HCT116 (cell line): ENCODE measurements at regions not wholly inside any gene's neighbourhood (a gene's known extent, or its start where the extent isn't known, plus 50 kb on each side); places are given as distances from the start of the nearest gene placed in this dataset.

Experiments used
- ATAC-seq: fragments of 200-7000 bp; cut with Tn5 transposase; 2 replicates; pipeline ENCODE4 v1.9.1; 2020; ENCODE audit warnings: mild to moderate bottlenecking, moderate library complexity
- BruUV-seq: library from RNA; stranded (reverse); fragments of 400-500 nt; replicated peaks from 2 replicates; lab custom pipeline; 2021; lab: Mats Ljungman, UMichigan
- CTCF ChIA-PET: fragments of 300-600 bp; sonication (Branson Sonifier 250); formaldehyde crosslinking; loops from one replicate; lab custom pipeline; 2021; ENCODE audit warnings: antibody characterized with exemption; lab: Charles Lee
- POLR2A ChIA-PET: fragments of 300-600, 350-600 bp; sonication (Branson Sonifier 250); formaldehyde crosslinking; loops from one replicate; lab custom pipeline; 2021; ENCODE audit warnings: antibody characterized with exemption; lab: Charles Lee
- RAD21 ChIA-PET, 2 experiments: fragments of 300-600 bp; sonication (Branson Sonifier 250); formaldehyde crosslinking; loops; one replicate each; lab custom pipeline; 2023; ENCODE audit warnings: low total read pairs in 2 of 2; ENCODE audit not compliant: uncharacterized antibody in 2 of 2, unreplicated experiment in 2 of 2, low non-redundant PET in 1 of 2; lab: Charles Lee
- DNase-seq: peaks from one replicate; pipeline ENCODE4 v3.0.0-alpha.2; 2010; ENCODE audit warnings: low read depth, low spot score
- H2AFZ ChIP-seq: fragments of 200-600 bp; shearing (Covaris generic), sonication (generic); 2 replicates; pipeline ENCODE4 v1.6.1; 2017; ENCODE audit warnings: low read depth, mixed run types, mixed read lengths, antibody characterized with exemption, low read length; ENCODE audit not compliant: poor library complexity, severe bottlenecking
- H3K27ac ChIP-seq: 2 replicates; pipeline ENCODE4 v1.5.1; 2012; ENCODE audit warnings: low read depth, low read length
- H3K27me3 ChIP-seq: fragments of 200-600 bp; sonication (generic); 2 replicates; pipeline ENCODE4 v1.6.1; 2016; ENCODE audit warnings: mixed run types, low read length, mixed read lengths; ENCODE audit not compliant: insufficient read depth
- H3K36me3 ChIP-seq, 2 experiments: fragments of 200-500 bp in 1 of 2; fragments of 200-600 bp in 1 of 2; sonication (Bioruptor generic) in 1 of 2; sonication (generic) in 1 of 2; 2 replicates each; pipeline versions ENCODE4 v1.5.1 to v1.6.1; 2014 to 2016; ENCODE audit warnings: low read length in 2 of 2, inconsistent platforms in 1 of 2, mixed read lengths in 1 of 2, mixed run types in 1 of 2; ENCODE audit not compliant: insufficient read depth in 2 of 2, control insufficient read depth in 1 of 2
- H3K4me1 ChIP-seq, 2 experiments: fragments of 200-600 bp in 1 of 2; sonication (generic) in 1 of 2; 2 replicates each; pipeline versions ENCODE4 v1.5.1 to v1.6.1; 2012 to 2017; ENCODE audit warnings: low read length in 2 of 2, inconsistent platforms in 1 of 2, mild to moderate bottlenecking in 1 of 2, mixed read lengths in 1 of 2, mixed run types in 1 of 2, moderate library complexity in 1 of 2; ENCODE audit not compliant: insufficient read depth in 2 of 2, control insufficient read depth in 1 of 2
- H3K4me2 ChIP-seq: fragments of 200-600 bp; sonication (generic); 2 replicates; pipeline ENCODE4 v1.6.1; 2017; ENCODE audit warnings: mixed run types, low read length, mixed read lengths
- H3K4me3 ChIP-seq, 2 experiments: fragments of 200-600 bp in 1 of 2; sonication (generic) in 1 of 2; replicated peaks in 1 of 2; 2 replicates each; pipeline ENCODE4 v1.5.1; 2011 to 2016; ENCODE audit warnings: low read length in 2 of 2, control low read depth in 1 of 2, low read depth in 1 of 2, mild to moderate bottlenecking in 1 of 2, mixed read lengths in 1 of 2, mixed run types in 1 of 2
- H3K79me2 ChIP-seq: fragments of 200-600 bp; sonication (generic); 2 replicates; pipeline ENCODE4 v1.6.1; 2017; ENCODE audit warnings: mild to moderate bottlenecking, mixed run types, low read length, moderate library complexity, mixed read lengths; ENCODE audit not compliant: insufficient read depth
- H3K9ac ChIP-seq: fragments of 200-600 bp; sonication (generic); 2 replicates; pipeline ENCODE4 v1.6.1; 2016; ENCODE audit warnings: low read length, mixed read lengths
- H3K9me2 ChIP-seq: fragments of 200-600 bp; sonication (generic), shearing (Covaris generic); 2 replicates; pipeline ENCODE4 v1.6.1; 2017; ENCODE audit warnings: mixed run types, mild to moderate bottlenecking, moderate library complexity; ENCODE audit not compliant: insufficient read depth
- H3K9me3 ChIP-seq, 2 experiments: fragments of 200-500 bp in 1 of 2; fragments of 200-600 bp in 1 of 2; sonication (Bioruptor generic) in 1 of 2; sonication (generic) in 1 of 2; 2 replicates each; pipeline ENCODE4 v1.6.1; 2014 to 2017; ENCODE audit warnings: low read length in 2 of 2, mixed read lengths in 2 of 2, inconsistent platforms in 1 of 2, low read depth in 1 of 2, mild to moderate bottlenecking in 1 of 2, mixed run types in 1 of 2, moderate library complexity in 1 of 2; ENCODE audit not compliant: control insufficient read depth in 1 of 2, insufficient read depth in 1 of 2
- H4K20me1 ChIP-seq: fragments of 200-600 bp; sonication (generic), shearing (Covaris generic); 2 replicates; pipeline ENCODE4 v1.6.1; 2017; ENCODE audit warnings: mixed run types, mild to moderate bottlenecking, moderate library complexity; ENCODE audit not compliant: insufficient read depth
- ATF3 ChIP-seq: IDR thresholded peaks from 2 replicates; pipeline ENCODE4 v1.6.1; 2012
- CBX3 ChIP-seq: IDR thresholded peaks from 2 replicates; pipeline ENCODE4 v1.6.1; 2012; ENCODE audit warnings: low read depth
- EGR1 ChIP-seq: IDR thresholded peaks from 2 replicates; pipeline ENCODE4 v1.6.1; 2012; ENCODE audit warnings: low read depth
- ELF1 ChIP-seq: IDR thresholded peaks from 2 replicates; pipeline ENCODE4 v1.6.1; 2012; ENCODE audit warnings: low read depth, borderline replicate concordance
- JUND ChIP-seq: IDR thresholded peaks from 2 replicates; pipeline ENCODE4 v1.6.1; 2012
- MAX ChIP-seq: IDR thresholded peaks from 2 replicates; pipeline ENCODE4 v1.6.1; 2012
- POLR2AphosphoS5 ChIP-seq: IDR thresholded peaks from 2 replicates; pipeline ENCODE4 v1.6.1; 2011; ENCODE audit warnings: mild to moderate bottlenecking, low read depth, low read length, moderate library complexity
- RAD21 ChIP-seq: IDR thresholded peaks from 2 replicates; pipeline ENCODE4 v1.6.1; 2012; ENCODE audit warnings: low read depth, mild to moderate bottlenecking
- REST ChIP-seq: IDR thresholded peaks from 2 replicates; pipeline ENCODE4 v1.6.1; 2012; ENCODE audit warnings: low read depth
- SIN3A ChIP-seq: IDR thresholded peaks from 2 replicates; pipeline ENCODE4 v1.6.1; 2012; ENCODE audit warnings: low read depth
- YY1 ChIP-seq: IDR thresholded peaks from 2 replicates; pipeline ENCODE4 v1.6.1; 2011; ENCODE audit warnings: low read length, low read depth, moderate library complexity, mild to moderate bottlenecking; ENCODE audit not compliant: insufficient replicate concordance; ENCODE audit errors: extremely low read depth
- ZBTB33 ChIP-seq: IDR thresholded peaks from 2 replicates; pipeline ENCODE4 v1.6.1; 2011; ENCODE audit warnings: mild to moderate bottlenecking, low read length, moderate library complexity; ENCODE audit not compliant: insufficient replicate concordance; ENCODE audit errors: extremely low read depth
- ZFX ChIP-seq: fragments of 450-650 bp; IDR thresholded peaks from 2 replicates; pipeline ENCODE4 v1.6.1; 2017
- ZNF274 ChIP-seq: fragments of 200-500 bp; sonication (Bioruptor generic); IDR thresholded peaks from 2 replicates; pipeline ENCODE4 v1.6.1; 2014; ENCODE audit warnings: mild to moderate bottlenecking, low read depth, low read length, inconsistent platforms
- intact Hi-C: fragments of 100-400 bp; cut with micrococcal nuclease; formaldehyde crosslinking; loops from 2 replicates; pipeline ENCODE4 v1.10.0; 2022

GRCh38 chr2:59893612-59894011 is 659.8 kb downstream of the BCL11A start:
- ChIA-PET RAD21 (no interaction called here), CTCF (no interaction called here), POLR2A (no interaction called here)
- Histone ChIP-seq H3K9me3 (no peaks in the 10 kb centered on the region), H3K4me1 (no peaks in the 10 kb centered on the region), H3K9ac (no peak overlapping the region), H3K36me3 (no peaks in the 10 kb centered on the region), H4K20me1 (no peaks in the 10 kb centered on the region), H3K79me2 (no peaks in the 10 kb centered on the region), H3K4me3 (no peak overlapping the region), H3K27me3 (no peaks in the 10 kb centered on the region), H3K9me2 (no peaks in the 10 kb centered on the region), H3K4me2 (no peak overlapping the region), H2AFZ (no peak overlapping the region), H3K27ac (no peak overlapping the region)
- no TSS peak for BruUV-seq
- intact Hi-C loops = no loop called here
- TF ChIP-seq EGR1 (no peak), ZNF274 (no peak), ELF1 (no peak), ATF3 (no peak), POLR2AphosphoS5 (no peak), CBX3 (no peak), ZBTB33 (no peak), YY1 (no peak), SIN3A (no peak), MAX (no peak), ZFX (no peak), RAD21 (no peak), REST (no peak), JUND (no peak)
- ATAC-seq = no peak
- DNase-seq = no peak
